ENCODE measurements at regions not wholly inside any gene's neighbourhood (a gene's known extent, or its start where the extent isn't known, plus 50 kb on each side); places are given as distances from the start of the nearest gene placed in this dataset.

GRCh38 chr11:128226106-128226716 is 361.1 kb downstream of the ETS1 start:
- DNase-seq (ENCODE audit: low read depth) = no peak

GRCh38 chr11:128222245-128222884 is 365.0 kb downstream of the ETS1 start:
- no peak for DNase-seq (ENCODE audit: low read depth)

GRCh38 chr11:128219731-128220120 is 367.6 kb downstream of the ETS1 start:
- no peak for DNase-seq (ENCODE audit: low read depth)

GRCh38 chr11:128216198-128216597 is 371.2 kb downstream of the ETS1 start:
- no peak for DNase-seq (ENCODE audit: low read depth)

- DNase-seq (ENCODE audit: low read depth) = no peak
Observed at GRCh38 chr11:128215238-128215882, 372.0 kb downstream of the ETS1 start.

GRCh38 chr11:128214263-128214662 is 373.1 kb downstream of the ETS1 start:
- no peak for DNase-seq (ENCODE audit: low read depth)

- no peak for DNase-seq (ENCODE audit: low read depth)
Observed at GRCh38 chr11:128213461-128213860, 373.9 kb downstream of the ETS1 start.

GRCh38 chr11:128212324-128212723 is 375.0 kb downstream of the ETS1 start:
- no peak for DNase-seq (ENCODE audit: low read depth)

- peak; percentile 100 for DNase-seq (ENCODE audit: low read depth)
Observed at GRCh38 chr11:128210148-128210940, 377.0 kb downstream of the ETS1 start.

- no peak for DNase-seq (ENCODE audit: low read depth)
Observed at GRCh38 chr11:128209138-128209435, 378.3 kb downstream of the ETS1 start.

- DNase-seq (ENCODE audit: low read depth) = peak; percentile 97
Observed at GRCh38 chr11:128208329-128209137, 378.8 kb downstream of the ETS1 start.

- DNase-seq (ENCODE audit: low read depth) = peak; percentile 100
Observed at GRCh38 chr11:128207861-128208321, 379.5 kb downstream of the ETS1 start.

GRCh38 chr11:128206461-128206860 is 380.9 kb downstream of the ETS1 start:
- DNase-seq (ENCODE audit: low read depth) = peak; percentile 58

GRCh38 chr11:128205796-128206195 is 381.6 kb downstream of the ETS1 start:
- peak; percentile 40 for DNase-seq (ENCODE audit: low read depth)

GRCh38 chr11:128204898-128205297 is 382.5 kb downstream of the ETS1 start:
- DNase-seq (ENCODE audit: low read depth) = no peak

- peak; percentile 85 for DNase-seq (ENCODE audit: low read depth)
Observed at GRCh38 chr11:128201801-128202200, 385.6 kb downstream of the ETS1 start.

GRCh38 chr11:128201009-128201408 is 386.3 kb downstream of the ETS1 start:
- no peak for DNase-seq (ENCODE audit: low read depth)

GRCh38 chr11:128200467-128200866 is 386.9 kb downstream of the ETS1 start:
- peak; percentile 19 for DNase-seq (ENCODE audit: low read depth)

GRCh38 chr11:128198216-128198772 is 389.1 kb downstream of the ETS1 start:
- DNase-seq (ENCODE audit: low read depth) = no peak

- DNase-seq (ENCODE audit: low read depth) = no peak
Observed at GRCh38 chr11:128196235-128196634, 391.1 kb downstream of the ETS1 start.

- DNase-seq (ENCODE audit: low read depth) = no peak
Observed at GRCh38 chr11:128195756-128196155, 391.6 kb downstream of the ETS1 start.
